HG03280 (cell line): ENCODE measurements at regions not wholly inside any gene's neighbourhood (a gene's known extent, or its start where the extent isn't known, plus 50 kb on each side); places are given as distances from the start of the nearest gene placed in this dataset.
"Not testable (repeated sequence)": the region's sequence is repeated elsewhere in the genome, so short reads cannot be mapped to it uniquely, and the experiment has no call there.

Experiments used
- ATAC-seq: cut with Tn5 transposase; IDR thresholded peaks from one replicate; pipeline ENCODE4 v1.9.1; 2021; ENCODE audit warnings: mild to moderate bottlenecking, moderate library complexity; ENCODE audit not compliant: unreplicated experiment

- no peak for ATAC-seq
Observed at GRCh38 chr6:8651998-8652397, 216.7 kb upstream of the SLC35B3 start.

- ATAC-seq, result no peak
Observed at GRCh38 chr6:8645212-8645611, 209.9 kb upstream of the SLC35B3 start.

GRCh38 chr6:8644306-8644705, 209.0 kb upstream of the SLC35B3 start:
- no peak for ATAC-seq

- ATAC-seq, result no peak
Observed at GRCh38 chr6:8642854-8643253, 207.5 kb upstream of the SLC35B3 start.

- ATAC-seq, result no peak
Observed at GRCh38 chr6:8642131-8642530, 206.8 kb upstream of the SLC35B3 start.

- no peak for ATAC-seq
Observed at GRCh38 chr6:8639928-8640649, 204.7 kb upstream of the SLC35B3 start.

GRCh38 chr6:8637896-8638597, 202.7 kb upstream of the SLC35B3 start:
- ATAC-seq, result no peak

- ATAC-seq, result no peak
Observed at GRCh38 chr6:8633762-8634161, 198.4 kb upstream of the SLC35B3 start.

GRCh38 chr6:8628736-8629135, 193.4 kb upstream of the SLC35B3 start:
- ATAC-seq, result no peak

- no peak for ATAC-seq
Observed at GRCh38 chr6:8628063-8628462, 192.7 kb upstream of the SLC35B3 start.

- ATAC-seq, result peak; percentile 66
Observed at GRCh38 chr6:8627085-8627861, 191.9 kb upstream of the SLC35B3 start.

- no peak for ATAC-seq
Observed at GRCh38 chr6:8624665-8625064, 189.3 kb upstream of the SLC35B3 start.

- no peak for ATAC-seq
Observed at GRCh38 chr6:8623441-8623840, 188.1 kb upstream of the SLC35B3 start.

GRCh38 chr6:8619853-8620252, 184.5 kb upstream of the SLC35B3 start:
- ATAC-seq, result no peak

- ATAC-seq, result not testable (repeated sequence)
Observed at GRCh38 chr6:8619408-8619807, 184.1 kb upstream of the SLC35B3 start.

- no peak for ATAC-seq
Observed at GRCh38 chr6:8608737-8609136, 173.4 kb upstream of the SLC35B3 start.

- ATAC-seq, result no peak
Observed at GRCh38 chr6:8589941-8590729, 154.8 kb upstream of the SLC35B3 start.

- ATAC-seq, result no peak
Observed at GRCh38 chr6:8588176-8588575, 152.8 kb upstream of the SLC35B3 start.

- no peak for ATAC-seq
Observed at GRCh38 chr6:8583291-8583690, 147.9 kb upstream of the SLC35B3 start.

GRCh38 chr6:8579372-8579771, 144.0 kb upstream of the SLC35B3 start:
- ATAC-seq, result no peak

- ATAC-seq, result no peak
Observed at GRCh38 chr6:8578006-8578405, 142.7 kb upstream of the SLC35B3 start.
